ENCODE measurements at regions not wholly inside any gene's neighbourhood (a gene's known extent, or its start where the extent isn't known, plus 50 kb on each side); places are given as distances from the start of the nearest gene placed in this dataset.
"Not testable (repeated sequence)": the region's sequence is repeated elsewhere in the genome, so short reads cannot be mapped to it uniquely, and the experiment has no call there.

DNA sequence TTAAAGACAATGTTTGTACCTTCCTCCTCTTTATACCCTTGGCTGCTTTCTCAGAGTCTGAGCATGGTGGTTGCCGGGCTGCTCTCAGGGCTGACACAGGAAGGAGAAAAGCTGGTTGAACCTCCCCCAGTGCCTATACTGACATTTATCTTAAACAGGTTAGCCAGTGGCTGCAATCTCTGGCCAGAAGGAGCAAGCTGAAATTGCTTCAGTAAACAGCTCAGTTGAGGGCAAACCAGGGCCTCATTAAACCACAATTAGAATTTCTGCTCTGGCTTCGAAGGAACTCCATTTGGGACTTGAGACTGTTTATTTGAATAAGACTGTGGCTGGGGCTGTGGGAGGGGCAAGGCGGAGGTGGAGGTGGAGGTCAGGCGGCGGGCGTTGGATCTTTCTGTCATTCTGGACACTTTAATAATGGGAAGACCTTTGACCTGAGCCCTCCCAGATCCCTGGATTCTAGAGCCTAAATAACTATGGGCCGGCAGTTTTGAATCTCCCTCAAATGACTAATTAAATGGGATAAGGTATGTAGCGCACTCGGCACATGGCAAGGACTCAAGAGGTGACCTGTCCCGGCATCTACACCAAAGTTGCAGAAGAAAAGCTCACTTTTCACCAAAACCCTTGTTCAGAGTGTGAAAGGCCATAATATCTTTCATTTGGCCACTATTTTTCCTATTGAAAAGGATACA lies 120.6 kb upstream of the MYCN start:
- TF ChIP-seq CTCF (conservative IDR thresholded peaks at IDR 0.05; ENCODE audit: control insufficient read depth, insufficient read depth, low read depth, low read length) = no peak
- DNase-seq (ENCODE audit: low read depth) = no peak
- no peak overlapping the region for H3K4me3 ChIP-seq (ENCODE audit: control insufficient read depth, low read depth, low read length)

GRCh38 chr2:15820257-15820566 lies 120.1 kb upstream of the MYCN start:
- no peak overlapping the region for H3K4me3 ChIP-seq (ENCODE audit: control insufficient read depth, low read depth, low read length)
- no peak for TF ChIP-seq CTCF (conservative IDR thresholded peaks at IDR 0.05; ENCODE audit: control insufficient read depth, insufficient read depth, low read depth, low read length)
- no peak for DNase-seq (ENCODE audit: low read depth)

DNA sequence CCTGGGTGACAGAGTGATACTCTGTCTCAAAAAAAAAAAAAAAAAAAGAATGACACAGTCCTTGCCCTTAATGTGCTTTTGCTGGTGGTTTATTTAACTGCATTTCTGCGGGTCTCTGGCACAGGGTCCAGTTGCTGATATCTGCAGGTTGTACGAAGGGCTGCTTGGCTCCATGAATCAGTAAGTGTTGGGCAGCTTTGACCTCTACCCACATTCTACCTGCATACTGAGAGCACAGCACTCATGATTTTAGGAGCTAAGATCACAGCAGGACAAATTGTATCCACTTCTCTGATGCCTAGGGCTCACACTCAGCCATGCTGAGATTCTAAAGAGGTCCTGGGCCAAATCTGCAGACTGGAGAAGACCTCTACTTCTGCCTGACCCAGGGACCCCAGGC lies 119.4 kb upstream of the MYCN start:
- no peak for TF ChIP-seq CTCF (conservative IDR thresholded peaks at IDR 0.05; ENCODE audit: control insufficient read depth, insufficient read depth, low read depth, low read length)
- H3K4me3 ChIP-seq (ENCODE audit: control insufficient read depth, low read depth, low read length) = no peak overlapping the region
- no peak for DNase-seq (ENCODE audit: low read depth)

GRCh38 chr2:15822151-15823044 lies 118.0 kb upstream of the MYCN start:
- DNase-seq (ENCODE audit: low read depth) = no peak

GRCh38 chr2:15823459-15824396 lies 116.6 kb upstream of the MYCN start:
- H3K4me3 ChIP-seq (ENCODE audit: control insufficient read depth, low read depth, low read length) = no peak overlapping the region
- no peak for TF ChIP-seq CTCF (conservative IDR thresholded peaks at IDR 0.05; ENCODE audit: control insufficient read depth, insufficient read depth, low read depth, low read length)
- no peak for DNase-seq (ENCODE audit: low read depth)

More at GRCh38 chr2:15822151-15823044, 118.0 kb upstream of the MYCN start:
- no peak for TF ChIP-seq CTCF (conservative IDR thresholded peaks at IDR 0.05; ENCODE audit: control insufficient read depth, insufficient read depth, low read depth, low read length)
- H3K4me3 ChIP-seq (ENCODE audit: control insufficient read depth, low read depth, low read length) = no peak overlapping the region

GRCh38 chr2:15824467-15824866 lies 115.9 kb upstream of the MYCN start:
- DNase-seq (ENCODE audit: low read depth); H3K4me3 ChIP-seq (ENCODE audit: control insufficient read depth, low read depth, low read length): not testable (repeated sequence)
